A673 (cell line): ENCODE measurements at regions not wholly inside any gene's neighbourhood (a gene's known extent, or its start where the extent isn't known, plus 50 kb on each side); places are given as distances from the start of the nearest gene placed in this dataset.
A peak's percentile ranks its signal among the peaks of the same experiment; 100 is the strongest.

ENCODE experiments used
- BruUV-seq: library from RNA; stranded (reverse); fragments of 400-500 nt; replicated peaks from 2 replicates; lab custom pipeline; 2021; lab: Mats Ljungman, UMichigan
- CTCF ChIA-PET: fragments of 300-600 bp; sonication (Branson Sonifier 250); formaldehyde crosslinking; loops from one replicate; lab custom pipeline; 2022; ENCODE audit warnings: antibody characterized with exemption; lab: Charles Lee
- POLR2A ChIA-PET: fragments of 300-600 bp; sonication (Branson Sonifier 250); formaldehyde crosslinking; loops from one replicate; lab custom pipeline; 2022; ENCODE audit warnings: antibody characterized with exemption; ENCODE audit not compliant: low non-redundant PET; lab: Charles Lee
- DNase-seq: peaks from one replicate; pipeline ENCODE4 v3.0.0-alpha.2; 2015; ENCODE audit warnings: low spot score
- H3K27ac ChIP-seq: fragments of 200-600 bp; sonication (generic); 2 replicates; pipeline ENCODE4 v1.5.1; 2016; ENCODE audit warnings: mixed run types, low read depth, mild to moderate bottlenecking, mixed read lengths, antibody characterized with exemption, low read length; ENCODE audit not compliant: poor library complexity, severe bottlenecking
- H3K27me3 ChIP-seq: fragments of 200-600 bp; sonication (generic); replicated peaks from 2 replicates; pipeline ENCODE4 v1.6.1; 2017; ENCODE audit warnings: mixed run types, low read depth, mild to moderate bottlenecking, mixed read lengths, antibody characterized with exemption, low read length; ENCODE audit not compliant: insufficient read depth, poor library complexity
- H3K36me3 ChIP-seq: fragments of 200-600 bp; sonication (generic); 2 replicates; pipeline ENCODE4 v1.6.1; 2016; ENCODE audit warnings: mixed run types, mild to moderate bottlenecking, mixed read lengths, antibody characterized with exemption, low read length; ENCODE audit not compliant: insufficient read depth, poor library complexity, severe bottlenecking
- H3K4me1 ChIP-seq: fragments of 200-600 bp; sonication (generic); 2 replicates; pipeline ENCODE4 v1.6.1; 2017; ENCODE audit warnings: mixed run types, mild to moderate bottlenecking, mixed read lengths, antibody characterized with exemption, low read length; ENCODE audit not compliant: insufficient read depth, poor library complexity, severe bottlenecking
- H3K4me3 ChIP-seq: fragments of 200-600 bp; sonication (generic); 2 replicates; pipeline ENCODE4 v1.5.1; 2016; ENCODE audit warnings: low read depth, mixed run types, mild to moderate bottlenecking, mixed read lengths, low read length; ENCODE audit not compliant: poor library complexity, severe bottlenecking
- H3K9me3 ChIP-seq: fragments of 200-600 bp; sonication (generic); 2 replicates; pipeline ENCODE4 v1.6.1; 2016; ENCODE audit warnings: mixed run types, low read depth, mild to moderate bottlenecking, mixed read lengths, antibody characterized with exemption, low read length; ENCODE audit not compliant: poor library complexity, severe bottlenecking
- CTCF ChIP-seq: fragments of 300-800, 200-600 bp; sonication (generic); conservative IDR thresholded peaks from 2 replicates; pipeline ENCODE4 v1.5.1; 2017; ENCODE audit warnings: low read depth, mild to moderate bottlenecking, antibody characterized with exemption, low read length, moderate library complexity, mixed read lengths
- EZH2 ChIP-seq: fragments of 200-600 bp; sonication (generic); IDR thresholded peaks from 2 replicates; pipeline ENCODE4 v1.6.1; 2017; ENCODE audit warnings: borderline replicate concordance, low read depth, mild to moderate bottlenecking, mixed read lengths, antibody characterized with exemption, low read length; ENCODE audit not compliant: poor library complexity, severe bottlenecking
- intact Hi-C: fragments of 100-400 bp; cut with micrococcal nuclease; formaldehyde crosslinking; loops from one replicate; pipeline ENCODE4 v1.10.0; 2022; ENCODE audit not compliant: unreplicated experiment

GRCh38 chr4:163582703-163583102, 88.2 kb downstream of the TMA16 start:
- H3K36me3 ChIP-seq, result no peaks in the 10 kb centered on the region
- POLR2A ChIA-PET, result interaction anchor here (0.6 kb wide), 1 partner anchor 369 kb away, joined by 3 read pairs; no protein-coding TSS in a partner anchor
- H3K27me3 ChIP-seq, result no peaks in the 10 kb centered on the region
- no peak overlapping the region for H3K27ac ChIP-seq
- DNase-seq, result no peak
- TF ChIP-seq EZH2, result no peak
- no peak for TF ChIP-seq CTCF
- BruUV-seq, result no TSS peak
- no peaks in the 10 kb centered on the region for H3K9me3 ChIP-seq
- no peak overlapping the region for H3K4me3 ChIP-seq
- H3K4me1 ChIP-seq, result no peaks in the 10 kb centered on the region
- CTCF ChIA-PET, result no interaction called here
- intact Hi-C loops, result no loop called here

- peaks cover 11% of the 10 kb centered on the region for H3K4me1 ChIP-seq
- ChIA-PET POLR2A (no interaction called here), CTCF (no interaction called here)
- TF ChIP-seq EZH2, result no peak
- peak; percentile 36; the same call in 1 of the 2 replicates for TF ChIP-seq CTCF
- H3K4me3 ChIP-seq, result no peak overlapping the region
- BruUV-seq, result no TSS peak
- no peak overlapping the region for H3K27ac ChIP-seq
- intact Hi-C loops, result no loop called here
- no peaks in the 10 kb centered on the region for H3K27me3 ChIP-seq
- H3K9me3 ChIP-seq, result no peaks in the 10 kb centered on the region
- peak; percentile 18 for DNase-seq
- no peaks in the 10 kb centered on the region for H3K36me3 ChIP-seq
Measured at GRCh38 chr4:163587867-163588266, 93.4 kb downstream of the TMA16 start.

- no peaks in the 10 kb centered on the region for H3K36me3 ChIP-seq
- no TSS peak for BruUV-seq
- CTCF ChIA-PET, result no interaction called here
- H3K9me3 ChIP-seq, result no peaks in the 10 kb centered on the region
- no peak overlapping the region for H3K4me3 ChIP-seq
- intact Hi-C loops, result no loop called here
- no peak overlapping the region for H3K27ac ChIP-seq
- peaks cover 11% of the 10 kb centered on the region for H3K4me1 ChIP-seq
- no peaks in the 10 kb centered on the region for H3K27me3 ChIP-seq
- DNase-seq, result no peak
- POLR2A ChIA-PET, result no interaction called here
- TF ChIP-seq EZH2, result no peak
- TF ChIP-seq CTCF, result no peak
Measured at GRCh38 chr4:163588532-163588931, 94.0 kb downstream of the TMA16 start.
